ENCODE measurements at regions not wholly inside any gene's neighbourhood (a gene's known extent, or its start where the extent isn't known, plus 50 kb on each side); places are given as distances from the start of the nearest gene placed in this dataset.

GRCh38 chr1:181989261-181989920, 72.1 kb downstream of the ZNF648 start:
- DNase-seq: no peak
- no peaks in the 10 kb centered on the region for H3K9me2 ChIP-seq (replicated peaks; ENCODE audit: insufficient read depth, low read length)
- TF ChIP-seq, protein P1, sequence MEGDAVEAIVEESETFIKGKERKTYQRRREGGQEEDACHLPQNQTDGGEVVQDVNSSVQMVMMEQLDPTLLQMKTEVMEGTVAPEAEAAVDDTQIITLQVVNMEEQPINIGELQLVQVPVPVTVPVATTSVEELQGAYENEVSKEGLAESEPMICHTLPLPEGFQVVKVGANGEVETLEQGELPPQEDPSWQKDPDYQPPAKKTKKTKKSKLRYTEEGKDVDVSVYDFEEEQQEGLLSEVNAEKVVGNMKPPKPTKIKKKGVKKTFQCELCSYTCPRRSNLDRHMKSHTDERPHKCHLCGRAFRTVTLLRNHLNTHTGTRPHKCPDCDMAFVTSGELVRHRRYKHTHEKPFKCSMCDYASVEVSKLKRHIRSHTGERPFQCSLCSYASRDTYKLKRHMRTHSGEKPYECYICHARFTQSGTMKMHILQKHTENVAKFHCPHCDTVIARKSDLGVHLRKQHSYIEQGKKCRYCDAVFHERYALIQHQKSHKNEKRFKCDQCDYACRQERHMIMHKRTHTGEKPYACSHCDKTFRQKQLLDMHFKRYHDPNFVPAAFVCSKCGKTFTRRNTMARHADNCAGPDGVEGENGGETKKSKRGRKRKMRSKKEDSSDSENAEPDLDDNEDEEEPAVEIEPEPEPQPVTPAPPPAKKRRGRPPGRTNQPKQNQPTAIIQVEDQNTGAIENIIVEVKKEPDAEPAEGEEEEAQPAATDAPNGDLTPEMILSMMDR (IDR thresholded peaks at IDR 0.05; ENCODE audit: low read length): no peak
- TF ChIP-seq EZH2 (optimal IDR thresholded peaks at IDR 0.05; ENCODE audit: low read depth, low read length) (no peak), EZH2phosphoT487 (IDR thresholded peaks at IDR 0.05; ENCODE audit: low read length) (no peak)
- H3F3A ChIP-seq (ENCODE audit: insufficient read depth, low read length): no peaks in the 10 kb centered on the region
- no peak overlapping the region for H3K9ac ChIP-seq (ENCODE audit: low read length)
- no peak overlapping the region for H3K27ac ChIP-seq (ENCODE audit: low read length)
- no peaks in the 10 kb centered on the region for H3K9me3 ChIP-seq (replicated peaks; ENCODE audit: insufficient read depth, low read length)
- no peaks in the 10 kb centered on the region for H4K20me1 ChIP-seq (ENCODE audit: insufficient read depth, low read length)
- H3K4me1 ChIP-seq (ENCODE audit: low read length): no peaks in the 10 kb centered on the region
- no peak overlapping the region for H3K4me2 ChIP-seq (ENCODE audit: low read depth, low read length)
- H2AFZ ChIP-seq (ENCODE audit: low read length): no peak overlapping the region
- H3K79me2 ChIP-seq (ENCODE audit: low read length): no peaks in the 10 kb centered on the region
- H3K36me3 ChIP-seq (replicated peaks; ENCODE audit: insufficient read depth, low read length): no peaks in the 10 kb centered on the region
- H3K4me3 ChIP-seq (ENCODE audit: low read length): no peak overlapping the region
- H3K27me3 ChIP-seq (replicated peaks; ENCODE audit: insufficient read depth, low read length): no peaks in the 10 kb centered on the region

- Histone ChIP-seq H3K27ac (ENCODE audit: low read length) (no peak overlapping the region), H3K9ac (ENCODE audit: low read length) (no peak overlapping the region), H2AFZ (ENCODE audit: low read length) (no peak overlapping the region), H3K36me3 (replicated peaks; ENCODE audit: insufficient read depth, low read length) (no peaks in the 10 kb centered on the region), H3K27me3 (replicated peaks; ENCODE audit: insufficient read depth, low read length) (no peaks in the 10 kb centered on the region), H3K79me2 (ENCODE audit: low read length) (no peaks in the 10 kb centered on the region), H3K4me1 (ENCODE audit: low read length) (no peaks in the 10 kb centered on the region), H3F3A (ENCODE audit: insufficient read depth, low read length) (no peaks in the 10 kb centered on the region), H3K4me3 (ENCODE audit: low read length) (no peak overlapping the region), H3K9me2 (replicated peaks; ENCODE audit: insufficient read depth, low read length) (no peaks in the 10 kb centered on the region), H3K9me3 (replicated peaks; ENCODE audit: insufficient read depth, low read length) (no peaks in the 10 kb centered on the region), H4K20me1 (ENCODE audit: insufficient read depth, low read length) (no peaks in the 10 kb centered on the region), H3K4me2 (ENCODE audit: low read depth, low read length) (no peak overlapping the region)
- TF ChIP-seq EZH2 (optimal IDR thresholded peaks at IDR 0.05; ENCODE audit: low read depth, low read length): no peak
- no peak for DNase-seq
Measured at GRCh38 chr1:181987996-181988395, 73.5 kb downstream of the ZNF648 start.

DNA sequence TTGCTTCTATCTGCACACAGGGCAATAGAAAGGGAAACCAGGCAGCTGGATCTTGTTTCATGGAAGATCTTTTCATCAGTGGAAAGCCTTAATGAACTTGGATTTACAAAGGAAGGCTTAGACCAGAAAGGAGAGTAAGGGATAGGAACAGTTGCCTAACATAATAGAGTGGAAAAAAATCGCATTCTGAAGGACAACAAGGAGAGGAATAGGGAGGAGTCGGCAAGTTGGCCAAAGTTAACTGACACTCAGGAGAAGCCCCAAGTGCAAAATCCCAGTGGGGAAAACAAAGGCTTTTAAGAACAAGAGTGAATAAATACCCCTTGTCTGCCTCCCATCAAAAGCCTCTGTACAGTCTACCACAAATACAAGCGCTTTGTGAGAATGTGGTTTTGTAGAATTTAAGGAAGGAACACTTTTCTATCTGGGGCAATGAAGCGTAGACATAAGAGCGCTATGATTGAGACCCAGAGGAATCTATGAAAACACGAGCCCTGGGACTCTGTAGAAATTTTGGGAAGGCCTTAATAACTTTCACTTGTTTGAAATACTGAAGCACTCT, 74.1 kb downstream of the ZNF648 start:
- TF ChIP-seq EZH2 (optimal IDR thresholded peaks at IDR 0.05; ENCODE audit: low read depth, low read length) (no peak), EZH2phosphoT487 (IDR thresholded peaks at IDR 0.05; ENCODE audit: low read length) (no peak)
- TF ChIP-seq, protein P1 (IDR thresholded peaks at IDR 0.05; ENCODE audit: low read length): no peak
- H3K27me3 ChIP-seq (replicated peaks; ENCODE audit: insufficient read depth, low read length): no peaks in the 10 kb centered on the region
- no peaks in the 10 kb centered on the region for H3K4me1 ChIP-seq (ENCODE audit: low read length)
- H3K9ac ChIP-seq (ENCODE audit: low read length): no peak overlapping the region
- no peak overlapping the region for H2AFZ ChIP-seq (ENCODE audit: low read length)
- no peak overlapping the region for H3K27ac ChIP-seq (ENCODE audit: low read length)
- H3K9me3 ChIP-seq (replicated peaks; ENCODE audit: insufficient read depth, low read length): no peaks in the 10 kb centered on the region
- no peaks in the 10 kb centered on the region for H3K79me2 ChIP-seq (ENCODE audit: low read length)
- no peaks in the 10 kb centered on the region for H3K9me2 ChIP-seq (replicated peaks; ENCODE audit: insufficient read depth, low read length)
- DNase-seq: no peak
- H3F3A ChIP-seq (ENCODE audit: insufficient read depth, low read length): no peaks in the 10 kb centered on the region
- H4K20me1 ChIP-seq (ENCODE audit: insufficient read depth, low read length): no peaks in the 10 kb centered on the region
- no peaks in the 10 kb centered on the region for H3K36me3 ChIP-seq (replicated peaks; ENCODE audit: insufficient read depth, low read length)
- no peak overlapping the region for H3K4me2 ChIP-seq (ENCODE audit: low read depth, low read length)
- no peak overlapping the region for H3K4me3 ChIP-seq (ENCODE audit: low read length)

- no peaks in the 10 kb centered on the region for H4K20me1 ChIP-seq (ENCODE audit: insufficient read depth, low read length)
- no peak overlapping the region for H3K4me3 ChIP-seq (ENCODE audit: low read length)
- H3K36me3 ChIP-seq (replicated peaks; ENCODE audit: insufficient read depth, low read length): no peaks in the 10 kb centered on the region
- H3K27ac ChIP-seq (ENCODE audit: low read length): no peak overlapping the region
- no peaks in the 10 kb centered on the region for H3K9me3 ChIP-seq (replicated peaks; ENCODE audit: insufficient read depth, low read length)
- H2AFZ ChIP-seq (ENCODE audit: low read length): no peak overlapping the region
- H3K4me2 ChIP-seq (ENCODE audit: low read depth, low read length): no peak overlapping the region
- no peaks in the 10 kb centered on the region for H3K27me3 ChIP-seq (replicated peaks; ENCODE audit: insufficient read depth, low read length)
- no peaks in the 10 kb centered on the region for H3K9me2 ChIP-seq (replicated peaks; ENCODE audit: insufficient read depth, low read length)
- TF ChIP-seq EZH2phosphoT487 (IDR thresholded peaks at IDR 0.05; ENCODE audit: low read length) (no peak), EZH2 (optimal IDR thresholded peaks at IDR 0.05; ENCODE audit: low read depth, low read length) (no peak)
- TF ChIP-seq, protein P1 (IDR thresholded peaks at IDR 0.05; ENCODE audit: low read length): no peak
- H3F3A ChIP-seq (ENCODE audit: insufficient read depth, low read length): no peaks in the 10 kb centered on the region
- no peak overlapping the region for H3K9ac ChIP-seq (ENCODE audit: low read length)
- H3K79me2 ChIP-seq (ENCODE audit: low read length): no peaks in the 10 kb centered on the region
- H3K4me1 ChIP-seq (ENCODE audit: low read length): no peaks in the 10 kb centered on the region
- no peak for DNase-seq
Measured at GRCh38 chr1:181986907-181987305, 74.6 kb downstream of the ZNF648 start.

Data from MM.1S (cell line).